CD4-positive, alpha-beta T cell (primary cell): ENCODE measurements at regions not wholly inside any gene's neighbourhood (a gene's known extent, or its start where the extent isn't known, plus 50 kb on each side); places are given as distances from the start of the nearest gene placed in this dataset.

Source experiments
- ATAC-seq: fragments of 200-7000 bp; cut with Tn5 transposase; one replicate; pipeline ENCODE4 v1.10.0; 2022; ENCODE audit warnings: mild to moderate bottlenecking; ENCODE audit not compliant: poor library complexity
- CTCF ChIA-PET: fragments of 350-600 bp; sonication (Branson Sonifier 250); formaldehyde crosslinking; loops from one replicate; lab custom pipeline; 2021; ENCODE audit warnings: antibody characterized with exemption, inconsistent platforms; lab: Charles Lee
- POLR2A ChIA-PET: fragments of 350-600 bp; sonication (Branson Sonifier 250); formaldehyde crosslinking; loops from one replicate; lab custom pipeline; 2021; ENCODE audit warnings: antibody characterized with exemption, inconsistent platforms; lab: Charles Lee
- DNase-seq, 14 experiments: peaks; one replicate each; pipeline ENCODE4 v3.0.0-alpha.2; 2013 to 2020; ENCODE audit warnings: mixed read lengths in 2 of 14
- H3K27ac ChIP-seq, 2 donors: one replicate each; pipeline versions ENCODE4 v1.5.1 to v1.7.0; 2013; ENCODE audit warnings: low read length in 2 of 2, low read depth in 1 of 2, mild to moderate bottlenecking in 1 of 2
- H3K27me3 ChIP-seq, 2 experiments: 1 replicate in 1 of 2; 2 replicates in 1 of 2; pipeline versions ENCODE4 v1.6.1 to v1.7.0; 2013; ENCODE audit warnings: low read length in 2 of 2, control low read depth in 1 of 2, mild to moderate bottlenecking in 1 of 2, moderate library complexity in 1 of 2; ENCODE audit not compliant: insufficient read depth in 2 of 2, control insufficient read depth in 1 of 2
- H3K36me3 ChIP-seq: one replicate; pipeline ENCODE4 v1.6.1; 2013; ENCODE audit warnings: low read length, control low read depth; ENCODE audit not compliant: insufficient read depth
- H3K4me1 ChIP-seq: one replicate; pipeline ENCODE4 v1.6.1; 2013; ENCODE audit warnings: low read length, control low read depth; ENCODE audit not compliant: insufficient read depth
- H3K4me3 ChIP-seq: one replicate; pipeline ENCODE4 v1.5.1; 2013; ENCODE audit warnings: mild to moderate bottlenecking, low read length, moderate library complexity
- H3K9me3 ChIP-seq, 2 experiments: 1 replicate in 1 of 2; 2 replicates in 1 of 2; pipeline versions ENCODE4 v1.6.1 to v1.7.0; 2013; ENCODE audit warnings: low read length in 2 of 2, mild to moderate bottlenecking in 2 of 2, control low read depth in 1 of 2, moderate library complexity in 1 of 2; ENCODE audit not compliant: control insufficient read depth in 1 of 2, insufficient read depth in 1 of 2
- H3K27ac Mint-ChIP-seq: one replicate; pipeline ENCODE4 v1.8.0; 2020; ENCODE audit warnings: mixed read lengths
- H3K27me3 Mint-ChIP-seq: one replicate; pipeline ENCODE4 v1.8.0; 2021; ENCODE audit warnings: mixed read lengths
- H3K36me3 Mint-ChIP-seq: one replicate; pipeline ENCODE4 v1.8.0; 2021; ENCODE audit warnings: low read depth, mixed read lengths
- H3K4me1 Mint-ChIP-seq: one replicate; pipeline ENCODE4 v1.8.0; 2021; ENCODE audit warnings: low read depth, mixed read lengths
- H3K4me3 Mint-ChIP-seq: one replicate; pipeline ENCODE4 v1.8.0; 2020; ENCODE audit warnings: mild to moderate bottlenecking, mixed read lengths
- H3K9me3 Mint-ChIP-seq: one replicate; pipeline ENCODE4 v1.8.0; 2020; ENCODE audit warnings: mixed read lengths
- intact Hi-C, 2 experiments: fragments of 100-400 bp; cut with DNase I in 1 of 2; cut with micrococcal nuclease in 1 of 2; formaldehyde crosslinking; loops; one replicate each; pipeline versions ENCODE4 v1.15.1 to v1.9.0; 2023 to 2025; cut with DNase I, micrococcal nuclease
- TF ChIP-seq, protein P1 (sequence below): fragments of 200-600 bp; IDR thresholded peaks from one replicate; pipeline ENCODE4 v1.8.0; 2022; ENCODE audit warnings: antibody characterized with exemption, mild to moderate bottlenecking

DNA sequence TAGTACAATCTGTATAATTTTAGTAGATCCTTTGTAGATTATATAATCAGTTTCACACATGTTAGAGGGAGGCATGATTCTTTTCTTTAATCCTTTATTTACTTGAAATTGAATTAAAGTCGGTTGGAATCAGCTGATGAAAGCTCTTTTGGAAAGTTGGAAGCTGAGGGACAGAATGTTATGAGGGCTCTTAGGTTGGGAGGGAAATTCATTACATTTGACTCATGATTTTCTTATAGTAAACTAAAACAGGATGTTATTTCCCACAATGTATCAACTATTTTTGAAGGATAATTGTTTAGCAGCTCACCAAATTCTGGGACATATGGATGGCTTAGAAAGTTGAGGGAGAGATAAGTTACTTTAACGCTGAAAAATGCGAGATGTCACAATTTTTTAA lies 52.7 kb upstream of the TMEFF2 start:
- Mint-ChIP-seq H3K27me3 (no peaks in the 10 kb centered on the region), H3K4me1 (no peaks in the 10 kb centered on the region), H3K27ac (no peak overlapping the region), H3K9me3 (no peaks in the 10 kb centered on the region), H3K4me3 (no peak overlapping the region), H3K36me3 (no peaks in the 10 kb centered on the region)
- DNase-seq (no peak), ATAC-seq (no peak)
- intact Hi-C loops: no loop called here
- TF ChIP-seq, protein P1, sequence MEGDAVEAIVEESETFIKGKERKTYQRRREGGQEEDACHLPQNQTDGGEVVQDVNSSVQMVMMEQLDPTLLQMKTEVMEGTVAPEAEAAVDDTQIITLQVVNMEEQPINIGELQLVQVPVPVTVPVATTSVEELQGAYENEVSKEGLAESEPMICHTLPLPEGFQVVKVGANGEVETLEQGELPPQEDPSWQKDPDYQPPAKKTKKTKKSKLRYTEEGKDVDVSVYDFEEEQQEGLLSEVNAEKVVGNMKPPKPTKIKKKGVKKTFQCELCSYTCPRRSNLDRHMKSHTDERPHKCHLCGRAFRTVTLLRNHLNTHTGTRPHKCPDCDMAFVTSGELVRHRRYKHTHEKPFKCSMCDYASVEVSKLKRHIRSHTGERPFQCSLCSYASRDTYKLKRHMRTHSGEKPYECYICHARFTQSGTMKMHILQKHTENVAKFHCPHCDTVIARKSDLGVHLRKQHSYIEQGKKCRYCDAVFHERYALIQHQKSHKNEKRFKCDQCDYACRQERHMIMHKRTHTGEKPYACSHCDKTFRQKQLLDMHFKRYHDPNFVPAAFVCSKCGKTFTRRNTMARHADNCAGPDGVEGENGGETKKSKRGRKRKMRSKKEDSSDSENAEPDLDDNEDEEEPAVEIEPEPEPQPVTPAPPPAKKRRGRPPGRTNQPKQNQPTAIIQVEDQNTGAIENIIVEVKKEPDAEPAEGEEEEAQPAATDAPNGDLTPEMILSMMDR: no peak
- Histone ChIP-seq H3K27me3 (no peaks in the 10 kb centered on the region), H3K36me3 (no peaks in the 10 kb centered on the region), H3K4me3 (no peak overlapping the region), H3K4me1 (no peaks in the 10 kb centered on the region), H3K27ac (no peak overlapping the region), H3K9me3 (no peaks in the 10 kb centered on the region)
- ChIA-PET CTCF (interaction anchor here (1.2 kb wide), 1 partner anchor 85 kb away, joined by 3 read pairs; no protein-coding TSS in a partner anchor), POLR2A (no interaction called here)

DNA sequence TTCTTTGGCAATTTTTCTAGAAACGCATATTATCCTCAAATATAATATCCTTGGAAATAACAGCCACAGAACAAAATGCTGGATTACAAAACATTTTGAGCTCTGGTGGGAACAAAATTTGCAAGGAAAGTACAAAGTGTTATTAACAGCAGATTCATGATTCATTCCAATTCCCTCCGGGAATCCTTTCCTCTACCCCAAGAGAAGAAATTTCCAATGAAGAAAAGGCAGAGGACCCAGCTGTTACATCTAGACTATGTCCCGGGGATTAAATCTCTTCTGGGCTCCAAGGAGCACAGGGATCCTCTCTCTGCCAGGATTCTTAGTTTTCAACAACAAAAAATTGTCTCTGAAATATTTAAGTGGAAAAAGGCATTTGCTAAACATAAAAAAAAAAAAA lies 51.6 kb upstream of the TMEFF2 start:
- Histone ChIP-seq H3K36me3 (no peaks in the 10 kb centered on the region), H3K27ac (no peak overlapping the region), H3K9me3 (no peaks in the 10 kb centered on the region), H3K4me1 (no peaks in the 10 kb centered on the region), H3K27me3 (no peaks in the 10 kb centered on the region), H3K4me3 (no peak overlapping the region)
- TF ChIP-seq, protein P1: no peak
- ATAC-seq: no peak
- Mint-ChIP-seq H3K27ac (no peak overlapping the region), H3K9me3 (no peaks in the 10 kb centered on the region), H3K27me3 (no peaks in the 10 kb centered on the region), H3K36me3 (no peaks in the 10 kb centered on the region), H3K4me1 (no peaks in the 10 kb centered on the region), H3K4me3 (no peak overlapping the region)
- DNase-seq: no peak
- intact Hi-C loops: no loop called here
- ChIA-PET POLR2A (no interaction called here), CTCF (no interaction called here)

DNA sequence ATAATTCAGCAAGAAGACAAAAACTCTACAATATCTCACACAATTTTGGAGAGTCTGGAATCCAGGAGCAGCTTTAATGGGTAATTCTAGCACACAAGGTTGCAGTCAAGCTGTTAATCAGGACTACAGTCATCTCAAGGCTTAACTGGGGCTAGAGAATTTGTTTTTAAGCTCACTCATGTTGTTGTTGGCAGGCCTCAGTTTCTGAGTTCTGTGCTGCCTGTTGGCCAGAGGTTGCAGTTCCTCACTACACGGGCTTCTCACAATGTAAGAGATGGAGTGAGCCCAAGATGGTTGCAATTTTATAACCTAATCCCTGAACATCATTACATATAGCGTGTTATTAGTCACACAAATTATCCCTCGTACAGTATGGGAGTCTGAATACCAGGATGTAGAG lies 50.6 kb upstream of the TMEFF2 start:
- intact Hi-C loops: no loop called here
- no peak for ATAC-seq
- Histone ChIP-seq H3K27me3 (no peaks in the 10 kb centered on the region), H3K9me3 (no peaks in the 10 kb centered on the region), H3K27ac (no peak overlapping the region), H3K36me3 (no peaks in the 10 kb centered on the region), H3K4me3 (no peak overlapping the region), H3K4me1 (no peaks in the 10 kb centered on the region)
- ChIA-PET CTCF (no interaction called here), POLR2A (no interaction called here)
- no peaks in the 10 kb centered on the region for H3K9me3 Mint-ChIP-seq
- no peaks in the 10 kb centered on the region for H3K27me3 Mint-ChIP-seq
- H3K4me3 Mint-ChIP-seq: no peak overlapping the region
- TF ChIP-seq, protein P1: no peak
- H3K27ac Mint-ChIP-seq: no peak overlapping the region
- no peaks in the 10 kb centered on the region for H3K36me3 Mint-ChIP-seq
- DNase-seq: no peak
- no peaks in the 10 kb centered on the region for H3K4me1 Mint-ChIP-seq
